HG03175 (cell line): ENCODE measurements at regions not wholly inside any gene's neighbourhood (a gene's known extent, or its start where the extent isn't known, plus 50 kb on each side); places are given as distances from the start of the nearest gene placed in this dataset.

Source experiments
- ATAC-seq: cut with Tn5 transposase; IDR thresholded peaks from one replicate; pipeline ENCODE4 v1.9.1; 2021; ENCODE audit warnings: mild to moderate bottlenecking, moderate library complexity; ENCODE audit not compliant: unreplicated experiment

GRCh38 chr5:12794476-12795332, 890.5 kb upstream of the CTNND2 start:
- no peak for ATAC-seq

GRCh38 chr5:12793373-12793772, 889.1 kb upstream of the CTNND2 start:
- no peak for ATAC-seq

DNA sequence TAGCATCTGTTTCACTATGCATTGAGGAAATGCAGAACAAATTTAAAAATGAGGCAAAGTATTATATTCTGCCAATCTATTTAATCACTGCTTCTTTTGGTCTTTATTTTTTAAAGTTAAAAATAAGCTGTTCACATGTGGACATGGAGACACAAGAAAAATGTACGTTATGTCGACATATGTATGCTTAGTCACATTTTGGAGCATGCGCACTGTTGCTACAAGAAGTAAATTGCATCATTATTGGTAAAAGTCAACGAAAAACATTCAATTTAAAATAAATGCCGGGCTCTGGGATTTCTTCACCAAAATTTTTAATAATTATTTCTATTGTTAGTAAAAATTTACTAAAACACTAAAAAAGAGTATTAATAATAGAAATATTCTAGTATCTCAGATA, 876.3 kb upstream of the CTNND2 start:
- ATAC-seq: no peak

DNA sequence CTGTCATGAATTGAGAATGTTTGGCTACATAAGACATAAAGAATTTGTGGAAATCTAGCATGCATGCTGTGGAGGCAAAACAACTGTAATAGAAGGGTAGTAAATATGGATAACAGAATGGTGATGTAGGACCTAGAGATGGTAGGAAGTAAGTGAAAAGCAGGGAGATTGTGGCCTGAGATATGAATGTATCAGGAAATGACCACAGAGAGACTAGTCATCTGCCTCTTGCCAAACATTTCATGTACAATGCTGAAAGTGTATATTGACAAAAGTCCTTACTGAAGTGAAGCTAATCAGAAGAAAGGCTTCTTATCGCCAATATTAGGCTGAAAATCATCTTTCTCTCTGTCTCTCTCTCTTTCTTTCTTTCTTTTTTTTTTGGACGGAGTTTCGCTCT, 873.1 kb upstream of the CTNND2 start:
- no peak for ATAC-seq

DNA sequence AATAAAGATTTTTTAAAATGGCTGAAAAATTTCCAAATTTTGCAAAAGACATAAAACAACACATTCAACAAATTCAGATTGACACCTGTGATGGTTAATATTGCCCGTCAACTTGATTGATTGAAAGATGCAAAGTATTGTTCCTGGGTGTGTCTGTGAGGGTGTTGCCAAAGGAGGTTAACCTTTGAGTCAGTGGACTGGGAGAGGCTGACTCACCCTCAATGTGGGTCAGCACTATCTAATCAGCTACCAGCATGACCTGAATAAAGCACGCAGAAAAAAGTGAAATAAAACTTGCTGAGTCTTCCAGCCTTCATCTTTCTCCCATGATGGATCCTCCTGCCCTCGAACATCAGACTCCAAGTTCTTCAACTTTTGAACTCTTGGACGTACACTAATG, 868.0 kb upstream of the CTNND2 start:
- ATAC-seq: no peak

GRCh38 chr5:12759377-12759776, 855.1 kb upstream of the CTNND2 start:
- no peak for ATAC-seq

GRCh38 chr5:12757035-12757434, 852.8 kb upstream of the CTNND2 start:
- ATAC-seq: no peak

DNA sequence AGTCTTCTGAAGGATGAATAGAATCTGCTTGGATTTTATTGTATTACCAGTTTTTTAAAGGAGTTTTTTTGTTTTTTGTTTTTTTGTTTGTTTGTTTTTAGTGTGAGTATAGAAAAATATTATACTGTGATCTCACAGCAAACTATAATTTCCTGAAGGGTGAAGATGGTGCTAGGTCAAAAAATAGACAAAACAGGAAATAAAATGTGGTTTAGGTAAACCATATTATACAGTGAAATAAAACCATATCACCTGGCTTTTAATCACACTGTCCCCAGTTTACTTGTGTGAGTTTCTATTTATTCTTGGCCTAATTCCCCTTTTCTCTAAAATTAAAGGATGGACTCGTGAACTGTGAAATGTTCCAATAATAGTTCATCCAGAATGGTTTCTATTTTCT, 841.3 kb upstream of the CTNND2 start:
- ATAC-seq: no peak

DNA sequence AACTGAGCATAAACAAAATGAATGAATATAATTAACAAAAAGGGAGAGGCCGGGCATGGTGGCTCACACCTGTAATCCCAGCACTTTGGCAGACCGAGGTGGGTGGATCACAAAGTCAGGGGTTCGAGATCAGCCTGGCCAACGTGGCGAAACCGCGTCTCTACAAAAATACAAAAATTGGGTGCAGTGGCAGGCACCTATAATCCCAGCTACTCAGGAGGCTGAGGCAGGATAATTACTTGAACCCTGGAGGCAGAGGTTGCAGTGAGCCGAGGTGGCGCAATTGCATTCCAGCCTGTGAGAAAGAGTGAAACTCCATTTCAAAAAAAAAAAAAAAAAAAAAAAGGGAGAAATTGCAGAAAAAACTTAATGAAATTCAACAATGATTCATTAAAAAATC, 839.3 kb upstream of the CTNND2 start:
- ATAC-seq: no peak

DNA sequence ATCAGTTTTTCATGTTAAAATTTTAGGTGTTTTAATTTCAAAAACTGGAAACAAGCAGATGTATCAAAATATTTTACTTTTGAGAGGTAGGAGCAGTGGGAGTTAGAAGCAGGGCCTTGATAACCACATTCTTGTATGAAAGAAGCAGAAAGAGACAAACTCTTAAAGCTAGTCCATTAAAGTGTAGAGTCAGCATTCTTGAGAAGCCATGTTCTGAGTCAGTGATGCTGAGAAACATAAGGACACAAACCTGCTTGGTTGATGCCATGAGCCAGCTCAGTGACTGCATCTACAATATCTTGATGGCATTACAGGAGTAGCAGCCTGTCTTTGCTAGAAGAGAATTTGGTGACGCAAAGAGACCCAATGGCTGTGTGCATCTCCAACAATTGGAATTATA, 826.1 kb upstream of the CTNND2 start:
- ATAC-seq: no peak

DNA sequence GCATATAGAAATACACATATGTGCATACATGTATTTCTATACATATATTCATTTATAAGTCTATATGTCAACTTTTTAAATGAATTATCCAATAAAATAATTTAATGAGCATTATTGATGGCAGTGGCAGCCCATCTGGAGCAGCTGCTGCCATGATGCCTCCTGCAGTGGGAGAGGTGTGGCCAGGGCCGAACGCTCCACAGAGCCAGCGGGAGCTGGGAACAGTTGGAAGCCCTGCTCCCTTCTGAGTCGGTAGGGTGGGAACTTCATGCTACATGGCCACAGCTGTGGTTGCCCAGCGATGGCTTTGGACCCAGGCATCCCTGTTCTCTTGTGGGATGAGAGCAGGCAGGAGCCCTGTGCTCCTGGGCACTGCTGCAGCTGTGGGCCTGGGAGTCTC, 812.4 kb upstream of the CTNND2 start:
- ATAC-seq: no peak

DNA sequence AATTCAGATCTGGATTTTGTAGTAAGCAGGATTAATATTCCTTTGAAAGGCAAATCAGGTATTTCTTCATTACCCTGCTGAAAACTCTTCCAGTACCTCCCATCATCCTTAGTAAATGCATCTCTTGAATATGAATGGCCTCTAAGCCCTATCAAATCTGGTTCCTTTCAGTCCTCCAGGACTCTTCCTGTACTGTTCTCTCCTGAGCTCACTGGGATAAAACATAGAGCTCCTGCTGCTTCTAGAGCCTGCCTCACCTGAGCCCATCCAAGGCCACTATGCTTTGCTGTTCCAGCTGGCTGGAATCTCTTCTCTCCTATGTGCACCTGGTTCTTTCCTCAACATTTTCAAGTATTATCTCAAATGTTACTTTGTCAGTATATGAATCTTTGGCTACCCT, 803.3 kb upstream of the CTNND2 start:
- ATAC-seq: no peak

DNA sequence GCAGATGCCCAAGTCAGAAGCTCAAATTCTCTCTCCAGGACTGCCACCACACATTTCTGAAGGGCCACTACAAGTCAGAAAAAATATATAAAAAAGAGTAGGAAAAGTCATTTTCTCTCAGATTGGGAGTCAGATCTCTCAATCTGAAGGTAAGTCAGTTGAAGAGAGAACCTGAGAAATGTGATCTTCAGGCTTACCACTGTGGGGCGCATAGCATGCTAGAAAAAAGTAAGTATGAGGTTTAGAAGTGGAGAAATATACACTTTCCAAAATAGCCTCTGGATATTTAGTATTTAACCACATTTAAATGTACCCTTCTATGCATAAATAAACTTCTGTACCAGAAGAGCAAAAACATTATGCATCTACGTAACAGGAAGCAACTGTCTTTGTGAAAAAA, 800.7 kb upstream of the CTNND2 start:
- ATAC-seq: no peak

- ATAC-seq: no peak
These were observed 799.0 kb upstream of the CTNND2 start for GRCh38 chr5:12703254-12703653.

GRCh38 chr5:12695651-12696050, 791.4 kb upstream of the CTNND2 start:
- no peak for ATAC-seq

DNA sequence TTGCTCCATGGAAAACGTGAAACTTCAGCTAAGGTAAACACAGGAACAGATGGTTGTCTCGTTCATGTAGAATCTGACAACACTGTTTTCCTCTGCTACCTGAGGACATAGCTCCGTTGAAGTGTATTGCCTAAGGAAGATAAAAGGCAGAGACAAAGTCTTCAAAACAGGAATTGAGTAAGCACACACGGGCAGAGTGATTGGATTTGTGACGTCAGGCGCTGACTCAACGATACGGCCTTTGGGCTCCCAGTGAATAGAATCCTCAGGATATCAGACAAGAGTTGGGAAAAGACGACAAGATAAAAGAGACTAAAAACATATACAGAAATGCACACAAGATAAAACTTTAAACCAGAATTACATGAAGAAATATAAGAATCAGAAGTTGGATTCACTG, 787.1 kb upstream of the CTNND2 start:
- no peak for ATAC-seq

DNA sequence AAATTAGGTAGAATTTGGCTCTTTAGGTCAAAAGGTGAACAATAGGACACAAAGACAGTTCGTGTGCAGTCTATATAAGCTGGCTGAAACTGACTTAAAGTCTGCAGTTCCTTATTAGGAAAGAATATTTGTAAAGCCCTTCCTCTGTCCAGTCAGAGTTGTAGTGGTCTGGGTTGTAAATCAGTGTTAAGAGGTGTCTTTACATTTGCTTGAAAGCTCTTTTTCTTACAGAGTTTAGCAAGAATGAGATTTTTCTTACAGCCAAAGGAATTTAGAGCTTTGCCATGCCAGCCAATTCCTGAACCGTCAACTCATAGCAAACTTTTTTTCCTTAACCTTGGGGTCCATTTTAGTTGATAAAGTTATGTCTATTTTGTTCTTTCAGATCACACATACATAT, 786.1 kb upstream of the CTNND2 start:
- no peak for ATAC-seq

GRCh38 chr5:12683249-12683648, 779.0 kb upstream of the CTNND2 start:
- ATAC-seq: no peak

- no peak for ATAC-seq
These were observed 775.5 kb upstream of the CTNND2 start for GRCh38 chr5:12679731-12680130.

DNA sequence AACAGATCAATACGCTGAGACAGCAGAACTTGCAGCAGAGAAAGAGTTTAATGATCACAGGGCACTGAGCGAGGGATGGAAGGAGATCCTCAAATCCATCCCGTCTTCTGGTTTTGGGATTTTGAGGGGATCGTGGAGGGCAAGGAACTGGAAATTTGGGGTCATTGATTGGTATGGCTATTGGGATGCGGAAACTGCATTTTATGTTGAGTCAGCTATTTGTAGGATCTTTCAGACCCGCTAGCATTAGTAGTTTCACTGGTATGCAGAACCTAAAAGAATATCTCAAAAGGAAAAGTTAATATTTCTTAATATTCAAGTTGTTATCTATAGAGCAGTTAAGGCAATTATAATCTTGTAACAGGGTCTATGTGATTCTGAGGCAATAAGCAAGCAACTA, 771.7 kb upstream of the CTNND2 start:
- ATAC-seq: no peak

GRCh38 chr5:12672141-12672540, 767.9 kb upstream of the CTNND2 start:
- no peak for ATAC-seq

DNA sequence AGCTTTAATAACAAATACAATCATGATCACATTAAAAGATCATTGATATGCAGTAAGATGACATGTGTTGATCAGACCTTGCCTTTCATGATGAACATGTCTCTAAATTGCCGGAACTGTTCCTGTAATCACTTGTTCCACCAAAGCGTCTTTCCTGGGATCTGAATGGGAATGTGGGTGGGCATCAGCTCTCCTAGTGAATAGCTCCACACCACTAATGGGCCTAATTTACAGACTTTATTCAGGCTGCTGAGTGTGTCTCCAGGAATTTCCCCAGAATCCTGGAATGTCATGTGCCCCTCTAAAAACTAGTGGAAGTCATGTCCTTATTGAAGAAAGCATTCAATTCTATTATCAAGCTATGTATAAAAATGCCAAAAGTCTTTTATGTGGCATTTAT, 765.1 kb upstream of the CTNND2 start:
- no peak for ATAC-seq

DNA sequence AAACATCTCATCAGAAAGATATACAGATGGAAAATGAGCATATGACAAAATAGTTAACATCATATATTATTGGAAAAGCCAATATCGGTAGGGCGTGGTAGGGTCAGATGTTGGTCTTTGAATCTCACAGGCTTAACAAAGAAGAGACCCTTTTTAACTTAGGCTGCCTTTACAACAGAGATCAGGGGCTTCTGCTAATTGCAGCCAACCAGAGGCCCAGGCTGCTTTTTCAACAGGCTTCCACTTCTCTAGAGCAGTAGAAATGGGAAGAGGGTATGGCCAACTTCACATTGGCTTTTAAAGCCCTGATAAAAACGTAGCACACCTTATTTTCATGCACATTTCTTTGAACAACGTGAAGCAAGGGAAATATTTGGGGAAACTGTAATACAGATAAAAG, 764.3 kb upstream of the CTNND2 start:
- no peak for ATAC-seq
